GM12878 (cell line): ENCODE measurements at regions not wholly inside any gene's neighbourhood (a gene's known extent, or its start where the extent isn't known, plus 50 kb on each side); places are given as distances from the start of the nearest gene placed in this dataset.

Experiments used
- BCLAF1 ChIP-seq: fragments of 450-650 bp; IDR thresholded peaks from 2 replicates; pipeline ENCODE4 v1.6.1; 2017; ENCODE audit warnings: antibody characterized with exemption, mild to moderate bottlenecking, moderate library complexity
- DPF2 ChIP-seq: fragments of 450-650 bp; IDR thresholded peaks from 2 replicates; pipeline ENCODE4 v1.6.1; 2017; ENCODE audit warnings: mild to moderate bottlenecking
- FOS ChIP-seq: IDR thresholded peaks from 3 replicates; pipeline ENCODE4 v1.6.1; 2011; ENCODE audit warnings: borderline replicate concordance; ENCODE audit not compliant: insufficient read length; ENCODE audit errors: extremely low read depth
- POLR2A ChIP-seq: IDR thresholded peaks from 2 replicates; pipeline ENCODE4 v1.6.1; 2011; ENCODE audit warnings: low read depth, mild to moderate bottlenecking, low read length
- SREBF2 ChIP-seq: IDR thresholded peaks from 2 replicates; pipeline ENCODE4 v1.6.1; 2012; ENCODE audit warnings: mild to moderate bottlenecking, low read length
- STAT1 ChIP-seq: fragments of 450-650 bp; conservative IDR thresholded peaks from 2 replicates; pipeline ENCODE4 v1.6.1; 2014; ENCODE audit warnings: antibody characterized with exemption, mild to moderate bottlenecking
- TF ChIP-seq, protein P1 (sequence below): IDR thresholded peaks from 2 replicates; pipeline ENCODE4 v1.6.1; 2012; ENCODE audit warnings: low read length, inconsistent platforms
- TF ChIP-seq, protein P2 (sequence below): fragments of 450-650 bp; IDR thresholded peaks from 2 replicates; pipeline ENCODE4 v1.6.1; 2017; ENCODE audit warnings: low read depth, mild to moderate bottlenecking, moderate library complexity

DNA sequence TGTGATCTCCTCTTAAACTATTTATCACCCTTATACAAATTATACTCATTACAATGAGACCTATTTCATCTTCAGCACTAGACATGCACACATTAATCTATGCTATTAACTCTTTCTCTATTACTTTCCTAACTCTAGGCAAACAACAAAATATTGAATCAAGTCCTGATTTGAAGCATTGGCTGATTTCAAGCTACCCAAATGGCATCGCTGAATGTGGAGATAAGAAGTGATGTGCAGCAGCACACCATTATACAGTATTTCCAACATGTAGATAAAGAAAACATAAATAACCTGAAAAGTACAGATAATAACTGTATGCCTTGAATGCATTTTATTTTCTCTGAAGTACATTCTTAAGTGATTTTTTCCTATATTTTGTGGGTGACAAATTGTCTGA, 268.6 kb upstream of the GULP1 start (continued):
- TF ChIP-seq, protein P1, sequence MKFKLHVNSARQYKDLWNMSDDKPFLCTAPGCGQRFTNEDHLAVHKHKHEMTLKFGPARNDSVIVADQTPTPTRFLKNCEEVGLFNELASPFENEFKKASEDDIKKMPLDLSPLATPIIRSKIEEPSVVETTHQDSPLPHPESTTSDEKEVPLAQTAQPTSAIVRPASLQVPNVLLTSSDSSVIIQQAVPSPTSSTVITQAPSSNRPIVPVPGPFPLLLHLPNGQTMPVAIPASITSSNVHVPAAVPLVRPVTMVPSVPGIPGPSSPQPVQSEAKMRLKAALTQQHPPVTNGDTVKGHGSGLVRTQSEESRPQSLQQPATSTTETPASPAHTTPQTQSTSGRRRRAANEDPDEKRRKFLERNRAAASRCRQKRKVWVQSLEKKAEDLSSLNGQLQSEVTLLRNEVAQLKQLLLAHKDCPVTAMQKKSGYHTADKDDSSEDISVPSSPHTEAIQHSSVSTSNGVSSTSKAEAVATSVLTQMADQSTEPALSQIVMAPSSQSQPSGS = no peak
- TF ChIP-seq, protein P2, sequence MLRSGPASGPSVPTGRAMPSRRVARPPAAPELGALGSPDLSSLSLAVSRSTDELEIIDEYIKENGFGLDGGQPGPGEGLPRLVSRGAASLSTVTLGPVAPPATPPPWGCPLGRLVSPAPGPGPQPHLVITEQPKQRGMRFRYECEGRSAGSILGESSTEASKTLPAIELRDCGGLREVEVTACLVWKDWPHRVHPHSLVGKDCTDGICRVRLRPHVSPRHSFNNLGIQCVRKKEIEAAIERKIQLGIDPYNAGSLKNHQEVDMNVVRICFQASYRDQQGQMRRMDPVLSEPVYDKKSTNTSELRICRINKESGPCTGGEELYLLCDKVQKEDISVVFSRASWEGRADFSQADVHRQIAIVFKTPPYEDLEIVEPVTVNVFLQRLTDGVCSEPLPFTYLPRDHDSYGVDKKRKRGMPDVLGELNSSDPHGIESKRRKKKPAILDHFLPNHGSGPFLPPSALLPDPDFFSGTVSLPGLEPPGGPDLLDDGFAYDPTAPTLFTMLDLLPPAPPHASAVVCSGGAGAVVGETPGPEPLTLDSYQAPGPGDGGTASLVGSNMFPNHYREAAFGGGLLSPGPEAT = no peak
- TF ChIP-seq DPF2 = no peak
- TF ChIP-seq POLR2A = no peak
- TF ChIP-seq BCLAF1 = no peak
- TF ChIP-seq SREBF2 = no peak
- no peak for TF ChIP-seq FOS
- TF ChIP-seq STAT1 = no peak
